Activated CD4-positive, alpha-beta T cell treated with anti-CD3 and anti-CD28 coated beads, Interleukin-2, amount 50 U/mL, for 16 hours (primary cell): ENCODE measurements at regions not wholly inside any gene's neighbourhood (a gene's known extent, or its start where the extent isn't known, plus 50 kb on each side); places are given as distances from the start of the nearest gene placed in this dataset.

Source experiments
- DNase-seq: peaks from one replicate; pipeline ENCODE4 v3.0.0-alpha.2; 2020

GRCh38 chr3:170643831-170644230 lies 58.0 kb upstream of the SLC7A14 start:
- DNase-seq: no peak

- DNase-seq: no peak
Measured at GRCh38 chr3:170642882-170643601, 57.2 kb upstream of the SLC7A14 start.

DNA sequence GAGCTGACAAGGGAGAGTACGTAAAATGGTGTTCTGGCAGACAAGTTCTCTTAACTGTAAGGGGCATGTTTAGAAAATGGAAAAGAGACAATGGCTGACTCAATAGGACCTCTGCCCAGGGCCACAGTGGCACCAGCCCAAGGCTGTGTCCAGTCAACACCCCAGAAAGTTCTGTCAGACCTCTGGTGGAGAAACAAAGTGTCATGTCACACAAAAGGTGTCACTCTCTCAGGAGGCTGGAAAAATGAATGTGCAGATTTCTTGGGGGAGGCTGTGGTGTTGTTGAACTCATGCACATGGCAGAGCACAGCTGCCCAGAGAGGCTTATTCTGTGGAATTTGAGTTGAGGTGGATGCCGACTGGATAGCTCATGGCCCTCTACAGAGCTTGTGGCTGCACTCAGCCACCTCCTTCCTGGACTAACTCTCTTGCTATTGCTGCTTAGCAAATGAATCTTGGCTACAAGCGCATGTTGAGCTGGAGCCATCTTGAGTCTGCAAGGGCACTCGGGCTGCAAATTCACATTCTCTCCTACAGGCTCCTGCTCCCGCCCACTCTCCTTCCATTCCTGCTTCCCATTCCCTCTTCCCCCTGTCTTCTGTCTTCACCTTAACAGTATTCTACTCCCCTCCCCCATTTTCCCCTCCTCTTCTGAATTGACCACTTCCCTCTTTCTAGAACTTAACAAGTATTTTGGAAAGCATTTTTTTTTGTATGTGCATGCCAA lies 55.8 kb upstream of the SLC7A14 start:
- no peak for DNase-seq

GRCh38 chr3:170640737-170641171 lies 54.9 kb upstream of the SLC7A14 start:
- DNase-seq: no peak

DNA sequence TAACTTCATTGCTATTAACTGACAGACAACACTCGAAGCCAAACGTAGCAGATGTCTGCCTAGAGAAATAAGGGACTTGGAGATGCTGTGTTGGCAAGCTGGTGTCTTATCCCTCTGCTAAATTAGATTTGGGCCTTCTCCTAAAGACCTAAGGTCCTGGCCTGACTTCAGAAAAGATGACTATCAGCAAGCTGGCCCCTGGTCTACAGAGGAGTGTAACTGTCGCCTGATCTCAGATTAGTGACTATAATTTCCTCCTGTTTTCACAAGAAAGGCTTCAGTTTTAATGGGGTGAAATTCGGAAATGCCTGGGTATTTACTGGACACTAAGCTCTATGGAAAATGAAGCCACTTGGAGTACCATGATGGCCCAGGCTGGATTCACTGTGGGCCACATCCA lies 53.1 kb upstream of the SLC7A14 start:
- DNase-seq: no peak

- no peak for DNase-seq
Measured at GRCh38 chr3:170637306-170637705, 51.4 kb upstream of the SLC7A14 start.

DNA sequence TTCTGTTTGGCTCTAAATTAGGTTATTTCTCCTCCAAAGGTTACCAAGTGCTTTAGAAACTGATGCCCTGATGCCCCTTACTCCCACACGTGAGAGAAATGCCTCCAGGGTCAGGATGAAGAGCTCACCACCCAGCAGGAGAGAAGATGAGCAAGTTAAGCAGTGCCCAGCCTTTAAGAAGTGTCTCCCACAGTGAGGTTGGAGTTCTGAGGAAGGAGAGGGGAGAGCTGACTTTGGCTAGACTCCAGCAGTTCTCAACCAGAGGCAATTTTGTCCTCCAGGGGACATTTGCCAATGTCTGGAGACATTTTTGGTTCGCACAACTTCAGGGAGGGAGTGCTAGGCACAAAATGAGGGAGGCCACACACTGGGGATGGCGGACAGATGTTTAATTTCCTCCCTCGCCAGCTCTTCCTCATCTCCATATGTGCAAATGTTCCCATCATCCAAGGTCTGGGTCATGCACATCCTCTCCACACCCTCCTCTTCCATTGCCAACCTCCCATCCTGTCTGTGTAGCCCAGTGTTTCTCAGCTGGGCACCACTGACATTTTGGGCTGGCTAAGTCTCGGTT lies 50.6 kb upstream of the SLC7A14 start:
- no peak for DNase-seq
